ENCODE measurements at regions not wholly inside any gene's neighbourhood (a gene's known extent, or its start where the extent isn't known, plus 50 kb on each side); places are given as distances from the start of the nearest gene placed in this dataset.
A peak's percentile ranks its signal among the peaks of the same experiment; 100 is the strongest.

DNA sequence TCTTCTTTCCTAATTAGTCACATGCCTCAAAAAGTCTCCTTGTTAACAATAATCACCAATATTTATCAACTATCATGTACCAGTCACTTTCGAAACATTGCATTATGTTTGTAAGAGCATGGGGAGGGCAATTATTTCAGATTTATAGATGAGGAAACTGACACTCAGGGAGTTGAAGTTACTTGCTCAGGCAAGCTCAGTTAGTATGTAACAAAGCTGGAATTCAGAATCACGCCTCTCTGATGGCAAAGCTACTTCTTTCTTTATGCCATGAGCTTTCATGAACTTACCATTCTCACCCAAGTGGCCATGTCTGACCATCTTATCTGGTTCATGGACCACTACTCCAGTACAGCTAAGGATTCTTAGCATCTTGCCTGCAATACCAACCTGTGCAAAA is 183.4 kb upstream of the TANK start:
- no peak for DNase-seq

DNA sequence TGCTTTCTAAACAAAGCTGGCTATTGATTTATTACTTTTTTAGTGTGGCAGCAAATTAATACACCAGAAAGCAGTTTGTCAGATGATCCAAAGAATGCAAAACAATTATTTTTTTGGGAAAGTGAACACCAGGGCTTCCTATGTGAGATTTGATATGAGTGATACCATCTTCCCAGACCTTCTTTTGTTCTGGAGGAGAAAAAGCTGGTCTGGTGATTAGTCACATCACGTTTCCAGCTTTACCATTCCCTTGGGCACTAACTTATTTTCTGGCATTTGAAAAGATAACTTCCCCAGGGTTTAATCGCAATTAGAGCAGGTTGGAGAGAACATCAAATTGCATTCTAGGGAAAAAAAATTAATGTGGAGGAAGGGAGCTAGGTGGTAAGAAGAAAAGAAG is 182.9 kb upstream of the TANK start:
- no peak for DNase-seq

DNA sequence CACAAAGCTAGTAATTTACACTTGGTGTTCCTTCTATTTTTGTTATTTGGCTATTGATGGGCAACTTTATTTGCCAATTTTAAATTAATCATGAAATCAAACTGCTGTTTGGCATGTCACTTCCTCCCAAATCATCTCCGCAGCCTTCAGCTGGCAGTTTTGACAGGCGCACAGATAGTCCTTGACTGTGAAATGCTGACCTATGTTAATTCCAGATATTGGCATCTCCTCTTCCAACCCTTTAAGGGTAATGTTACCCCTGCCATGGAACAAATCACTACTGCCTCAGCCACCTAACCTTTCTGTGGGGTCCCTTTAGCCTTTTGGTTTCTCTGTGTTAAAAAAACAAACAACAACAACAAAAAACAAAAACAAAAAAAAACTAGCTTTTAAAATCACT is 182.4 kb upstream of the TANK start:
- no peak for DNase-seq

DNA sequence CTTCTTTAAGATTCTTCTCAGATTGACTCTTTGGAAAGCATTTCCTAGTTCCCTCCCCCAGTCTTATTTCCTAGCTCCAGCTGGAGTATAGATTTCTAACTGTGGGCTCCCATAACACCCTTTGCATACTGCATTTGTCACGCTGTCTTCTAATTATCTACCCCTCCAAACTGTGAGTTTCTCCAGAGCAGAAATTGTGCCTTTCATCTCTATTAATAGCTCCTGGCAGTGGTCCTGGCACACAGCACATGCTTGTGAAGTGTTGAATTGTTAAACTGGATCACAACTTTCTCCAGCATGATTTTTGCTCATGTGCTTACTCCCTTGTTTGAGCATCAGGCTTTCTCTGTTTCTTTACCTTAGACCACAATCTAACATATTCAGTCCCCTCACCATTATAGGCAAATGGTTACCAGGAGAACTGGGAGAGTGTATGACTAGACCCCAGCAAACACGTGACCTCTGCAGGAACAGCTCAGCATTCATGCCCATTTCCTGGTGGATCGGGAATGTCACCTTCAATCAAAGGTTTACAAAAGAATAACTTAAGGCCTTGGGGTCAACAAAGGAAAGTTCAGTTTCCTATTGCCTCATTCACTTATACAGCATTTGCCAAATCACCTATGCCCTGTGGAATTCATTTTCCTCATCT is 175.7 kb upstream of the TANK start:
- DNase-seq, result no peak

DNA sequence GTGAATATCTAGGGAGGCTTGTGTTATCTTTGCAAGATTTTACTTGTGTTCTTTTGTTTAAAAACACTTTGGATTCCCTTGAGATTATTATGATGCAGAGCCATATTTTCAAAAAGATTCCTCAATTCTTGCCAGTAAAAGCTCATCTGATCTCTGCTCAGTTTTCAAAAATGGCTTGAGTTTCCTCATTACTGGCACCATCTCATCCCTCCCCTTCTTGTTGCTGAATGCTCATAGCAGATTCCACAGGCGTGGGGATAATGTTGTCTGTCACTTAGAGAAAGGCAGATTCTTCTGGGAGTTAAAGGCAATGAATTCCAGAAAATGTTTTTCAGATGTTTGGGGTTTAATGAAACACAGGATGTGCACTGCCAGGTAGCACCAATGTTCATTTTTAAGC is 170.4 kb upstream of the TANK start:
- DNase-seq, result no peak

DNA sequence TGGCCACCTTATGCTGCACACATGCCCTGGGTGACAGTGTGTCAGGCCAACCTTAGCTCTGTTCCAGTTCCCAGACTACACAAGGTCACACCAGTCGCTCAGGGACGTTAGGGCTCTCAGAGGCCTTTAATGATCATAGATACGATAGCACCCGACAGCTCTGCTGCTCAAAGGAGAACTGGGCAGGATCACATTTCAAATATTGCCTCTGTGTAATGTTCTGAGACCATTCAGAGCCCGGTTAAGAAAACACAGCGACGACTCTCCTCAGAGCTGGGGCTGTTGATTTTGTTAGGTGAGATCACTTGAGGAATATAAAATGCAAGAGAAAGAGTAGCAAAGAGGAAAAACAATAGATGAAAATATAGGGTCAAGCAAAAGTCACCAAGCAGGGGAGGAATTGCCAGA is 166.6 kb upstream of the TANK start:
- no peak for DNase-seq

DNA sequence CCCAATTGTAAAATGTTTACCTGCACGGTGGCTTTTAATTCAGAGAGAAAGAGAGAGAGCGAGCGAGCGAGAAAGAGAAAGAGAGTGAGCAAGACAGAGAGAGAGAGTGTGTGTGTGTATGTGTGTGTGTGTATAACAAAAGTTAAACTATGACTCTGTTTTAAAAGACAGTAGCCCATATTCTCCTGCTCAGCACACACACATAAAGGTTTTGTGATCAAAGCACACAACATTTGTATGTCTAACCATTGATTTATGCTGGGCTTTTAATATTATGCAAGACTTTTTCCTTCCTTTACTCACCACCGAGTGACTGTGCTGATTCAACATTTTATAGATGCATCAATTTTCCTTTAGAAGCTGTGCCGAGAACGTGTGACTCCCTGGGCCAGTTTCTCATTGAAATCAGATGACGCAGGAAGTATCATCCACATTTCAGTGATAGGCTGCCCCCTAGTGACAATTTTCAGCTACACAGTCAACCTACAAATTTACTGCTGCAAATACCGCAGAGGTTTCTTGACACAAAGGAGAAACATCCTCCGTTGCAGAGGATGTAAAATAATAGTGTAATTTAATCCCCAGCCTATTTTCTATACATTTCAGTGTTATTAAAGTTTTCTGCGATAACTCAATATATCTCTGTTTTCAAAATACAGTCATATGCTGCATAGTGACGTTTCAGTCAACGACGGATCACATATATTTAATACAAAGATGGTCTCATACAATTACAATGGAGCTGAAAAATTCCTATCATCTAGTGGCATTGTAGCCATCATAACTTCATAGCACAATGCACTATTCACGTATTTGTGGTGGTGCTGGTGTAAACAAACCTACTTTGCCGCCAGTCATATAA is 165.9 kb upstream of the TANK start:
- peak; percentile 89 for DNase-seq

DNA sequence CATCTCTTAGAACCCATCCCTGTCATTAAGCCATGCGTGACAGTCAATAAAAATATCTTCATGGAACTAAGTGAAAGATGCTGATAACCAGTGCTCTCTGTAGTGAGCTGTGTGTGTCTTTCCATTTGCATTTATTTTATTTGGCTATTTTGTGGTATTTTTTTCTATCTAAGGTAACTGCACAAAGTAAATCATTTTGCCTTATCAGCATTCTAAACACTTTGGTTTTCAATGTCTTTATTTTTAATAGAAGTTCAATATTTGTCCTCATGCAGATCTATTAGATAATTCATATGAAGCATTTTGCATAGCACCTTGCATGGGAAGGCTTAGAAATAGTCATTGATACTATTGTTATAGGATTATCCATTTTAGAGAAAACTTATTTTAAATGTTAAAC is 163.6 kb upstream of the TANK start:
- no peak for DNase-seq

DNA sequence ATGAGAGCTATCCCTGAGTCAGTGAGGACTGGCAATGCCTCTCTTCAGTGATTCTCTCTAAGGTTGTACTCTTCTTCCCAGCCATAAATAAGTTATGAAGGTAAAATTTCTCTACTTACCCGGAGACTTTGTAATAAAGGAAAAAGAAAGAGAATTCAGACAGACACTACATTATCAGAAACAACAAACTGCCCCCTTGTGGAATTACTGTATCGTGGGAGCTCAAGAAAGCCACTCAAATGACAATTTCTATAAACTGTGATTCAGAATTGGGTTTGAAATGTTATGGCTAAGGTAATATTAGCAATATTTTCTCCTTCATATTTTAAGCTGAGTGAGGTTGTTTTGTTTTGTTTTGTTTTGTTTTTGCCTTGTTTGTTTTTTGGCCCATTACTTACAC is 155.8 kb upstream of the TANK start:
- peak; percentile 28 for DNase-seq

DNA sequence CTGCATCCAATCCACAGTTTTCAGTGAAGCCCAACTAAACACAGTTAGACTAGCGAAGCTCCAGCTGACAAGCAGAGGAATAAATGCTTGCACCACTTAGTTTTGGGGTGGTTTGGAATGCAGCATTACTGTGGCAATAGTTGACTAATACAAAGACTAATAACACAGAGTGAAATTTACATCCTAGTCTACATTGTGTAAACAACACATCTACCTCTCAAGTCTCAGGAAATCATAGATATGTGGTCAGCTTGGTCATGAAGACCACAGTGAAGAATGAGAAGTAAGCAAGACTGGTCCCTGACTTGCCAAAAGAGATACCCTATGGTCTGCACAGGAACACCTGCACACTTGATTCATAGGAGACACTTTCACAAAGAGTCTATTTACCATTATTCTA is 155.1 kb upstream of the TANK start:
- DNase-seq, result no peak

DNA sequence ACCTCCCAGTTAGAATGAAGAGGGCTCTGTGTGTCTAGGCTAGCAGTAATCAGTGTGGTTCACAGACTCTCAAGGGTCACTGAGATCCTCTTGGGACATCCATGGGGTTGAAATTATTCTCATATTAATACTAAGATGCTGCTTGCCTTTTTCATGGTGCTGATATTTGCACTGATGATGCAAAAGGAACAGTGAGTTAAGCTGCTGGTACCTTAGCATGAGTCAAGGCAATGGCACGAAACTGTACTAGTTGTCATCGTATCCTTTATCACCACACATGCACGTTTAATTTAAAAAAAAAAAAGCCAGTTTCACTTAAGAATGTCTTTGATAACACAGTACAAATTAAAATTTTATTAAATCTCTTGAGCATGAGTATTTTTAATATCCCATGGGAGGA is 151.9 kb upstream of the TANK start:
- DNase-seq, result no peak

DNA sequence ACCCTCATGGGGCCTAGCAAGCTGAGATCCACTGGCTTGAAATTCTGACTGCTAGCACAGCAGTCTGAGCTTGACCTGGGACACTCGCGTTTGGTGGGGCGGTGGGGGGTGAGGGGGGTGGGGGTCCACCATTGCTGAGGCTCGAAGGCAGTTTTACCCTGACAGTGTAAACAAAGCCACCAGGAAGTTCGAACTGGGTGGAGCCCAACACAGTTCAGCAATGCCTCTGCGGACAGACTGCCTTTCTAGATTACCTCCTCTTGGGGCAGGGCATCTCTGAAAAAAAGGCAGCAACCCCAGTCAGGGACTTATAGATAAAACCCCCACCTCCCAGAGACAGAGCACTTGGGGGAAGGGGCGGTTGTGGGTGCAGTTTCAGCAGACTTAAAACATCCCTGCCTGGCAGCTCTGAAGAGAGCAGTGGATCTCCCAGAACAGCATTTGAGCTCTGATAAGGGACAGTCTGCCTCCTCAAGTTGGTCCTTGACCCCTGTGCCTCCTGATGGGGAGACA is 149.7 kb upstream of the TANK start:
- peak; percentile 78 for DNase-seq

DNA sequence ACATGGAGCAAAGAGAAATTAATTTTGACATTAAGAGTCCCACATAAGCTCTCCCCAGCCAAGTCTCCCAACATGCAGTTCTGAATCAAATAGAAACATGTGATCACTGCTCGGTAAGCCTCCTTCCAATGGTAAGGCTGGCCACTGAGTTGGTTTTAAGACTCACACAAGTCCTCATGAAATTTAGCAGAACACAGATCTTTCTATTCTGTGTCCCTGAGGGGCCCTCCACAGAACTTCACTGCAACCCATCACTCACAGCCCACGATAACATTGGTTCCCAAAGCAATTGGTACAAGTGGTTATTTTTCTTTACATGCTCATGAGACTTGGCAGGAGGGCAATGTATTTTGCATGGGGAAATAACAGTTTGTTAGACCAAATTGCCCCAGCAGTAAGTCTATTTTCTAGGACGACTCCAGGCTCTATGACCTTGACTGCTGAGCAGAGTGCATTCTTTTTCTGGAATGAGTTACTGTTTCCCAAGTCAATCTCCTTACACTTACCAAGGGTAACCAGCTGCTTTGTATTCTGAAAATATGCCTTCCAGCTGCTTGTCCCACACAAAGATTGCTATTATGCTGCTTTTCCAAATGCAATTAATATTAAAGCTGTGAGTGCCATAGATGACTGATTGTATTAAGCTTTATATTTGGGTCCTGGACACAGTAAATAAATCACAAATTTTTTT is 142.3 kb upstream of the TANK start:
- no peak for DNase-seq

DNA sequence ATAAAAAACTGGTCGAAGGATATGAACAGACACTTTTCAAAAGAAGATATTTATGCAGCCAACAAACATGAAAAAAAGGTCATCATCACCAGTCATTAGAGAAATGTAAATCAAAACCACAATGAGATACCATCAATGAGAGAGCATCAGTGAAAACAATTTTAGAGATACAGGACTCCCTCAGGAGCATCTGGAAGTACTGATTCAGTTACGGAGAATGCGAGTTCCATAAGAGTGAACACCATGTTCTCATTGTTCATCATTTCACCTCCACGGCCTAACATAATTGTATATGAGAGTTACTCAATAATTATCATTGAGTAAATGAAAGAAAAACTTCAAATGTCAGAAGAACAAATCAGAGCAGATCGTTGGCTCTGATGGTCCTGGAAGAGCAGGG is 140.9 kb upstream of the TANK start:
- no peak for DNase-seq

DNA sequence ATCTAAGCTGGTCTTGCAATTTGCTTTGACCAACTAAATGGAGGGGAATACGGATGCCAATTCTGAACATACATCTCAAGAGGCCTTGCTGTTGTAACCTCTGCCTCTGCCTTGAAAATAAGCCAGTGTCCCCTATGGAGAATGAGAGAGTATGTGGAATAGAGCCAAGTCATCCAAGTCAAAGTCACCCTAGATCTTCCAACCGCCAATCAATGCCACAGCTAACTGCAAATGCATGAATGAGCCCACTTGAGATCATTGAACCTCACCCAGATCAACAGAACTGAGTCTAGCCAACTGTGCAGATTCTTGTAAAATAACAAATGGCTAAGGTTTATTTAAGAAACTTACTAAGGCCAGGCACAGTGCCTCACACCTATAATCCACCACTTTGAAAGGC is 139.8 kb upstream of the TANK start:
- no peak for DNase-seq

DNA sequence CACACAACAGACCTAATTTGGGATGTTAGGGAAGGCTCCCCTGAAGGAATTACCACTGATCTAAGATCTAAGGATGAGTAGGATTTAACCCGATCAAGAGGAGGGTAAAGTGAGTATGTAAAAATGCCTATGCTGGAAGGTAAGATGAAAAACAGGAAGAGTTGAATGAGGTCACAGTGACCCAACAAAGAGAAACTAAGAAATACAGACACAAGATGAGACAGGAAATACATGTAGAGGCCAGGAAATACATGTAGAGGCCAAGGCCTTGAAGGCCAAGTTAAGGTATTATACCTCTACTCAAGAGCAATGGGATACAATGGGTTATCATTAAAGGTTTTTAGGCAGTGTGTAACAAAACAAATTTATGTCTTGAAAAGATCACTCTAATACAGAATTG is 131.6 kb upstream of the TANK start:
- DNase-seq, result no peak

DNA sequence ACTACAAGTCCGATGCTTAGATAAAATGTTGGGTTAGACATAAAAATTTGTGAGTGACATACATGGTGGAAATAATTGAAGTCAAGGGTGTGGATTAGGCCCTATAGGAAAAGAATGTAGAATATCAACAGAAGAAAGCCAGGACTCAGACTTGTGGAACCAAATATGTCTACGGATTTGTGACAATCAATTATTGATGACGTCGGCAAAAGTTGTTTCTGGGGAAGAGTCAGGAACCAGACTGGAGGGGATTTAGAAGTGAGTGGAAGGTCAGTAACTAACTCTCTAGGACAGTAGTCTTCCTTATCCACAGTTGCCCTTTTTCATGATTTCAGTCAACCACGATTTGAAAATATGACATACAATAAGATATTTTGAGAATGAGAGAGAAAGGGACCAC is 130.9 kb upstream of the TANK start:
- DNase-seq, result no peak

DNA sequence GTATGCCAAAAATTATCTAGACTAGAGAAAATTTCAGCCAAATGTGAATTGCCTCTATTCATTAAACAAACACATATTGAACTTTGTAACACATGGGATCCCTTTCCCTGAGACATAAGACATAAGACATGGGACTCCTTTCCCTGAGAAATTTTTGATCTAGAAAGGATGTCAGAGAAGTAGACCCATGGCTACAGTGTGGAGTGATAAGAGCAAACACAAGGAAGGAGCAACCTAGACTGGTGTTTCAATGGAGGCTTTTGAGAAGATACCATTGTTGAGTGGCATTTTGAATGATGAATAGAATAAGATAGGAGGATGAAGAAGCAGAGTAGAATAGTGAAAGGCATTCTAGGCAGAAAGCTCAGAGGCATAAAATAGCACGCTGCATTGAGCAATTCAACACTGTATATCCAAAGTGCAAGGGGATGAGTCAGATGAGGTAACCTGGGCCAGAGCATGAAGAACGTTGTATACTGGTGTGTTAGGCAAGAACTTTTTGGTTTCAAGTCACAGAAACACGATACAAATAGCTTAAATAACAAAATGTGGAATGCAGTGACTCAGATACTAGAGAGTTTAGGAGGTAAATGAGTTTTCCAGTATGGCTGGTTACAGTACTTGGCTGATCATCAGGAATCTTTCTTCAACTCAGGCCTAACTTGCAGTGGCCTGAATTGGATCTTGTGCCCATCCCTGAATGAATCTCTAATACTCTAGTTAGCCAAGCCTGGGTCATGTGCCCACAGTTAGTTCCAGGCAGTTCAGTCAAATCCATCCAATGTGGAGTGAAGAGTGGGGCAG is 129.8 kb upstream of the TANK start:
- no peak for DNase-seq

DNA sequence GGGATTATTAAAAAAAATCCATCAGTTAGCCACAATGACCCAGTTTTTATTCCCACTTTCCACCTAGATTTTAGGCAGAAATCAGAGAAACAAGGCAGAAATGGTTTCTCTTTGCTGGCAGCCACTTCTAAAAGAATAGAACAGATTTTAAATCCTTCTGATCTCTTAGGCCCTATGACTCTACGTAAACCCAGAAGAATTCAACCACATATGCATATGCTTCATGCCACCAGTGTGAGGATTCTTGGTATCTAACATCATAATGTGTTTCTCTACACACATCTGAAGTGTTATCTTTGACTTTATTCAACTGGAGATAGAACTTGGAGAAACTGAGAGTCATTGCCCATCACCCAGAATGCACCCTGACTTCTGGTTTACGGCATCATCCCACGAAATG is 128.7 kb upstream of the TANK start:
- no peak for DNase-seq

DNA sequence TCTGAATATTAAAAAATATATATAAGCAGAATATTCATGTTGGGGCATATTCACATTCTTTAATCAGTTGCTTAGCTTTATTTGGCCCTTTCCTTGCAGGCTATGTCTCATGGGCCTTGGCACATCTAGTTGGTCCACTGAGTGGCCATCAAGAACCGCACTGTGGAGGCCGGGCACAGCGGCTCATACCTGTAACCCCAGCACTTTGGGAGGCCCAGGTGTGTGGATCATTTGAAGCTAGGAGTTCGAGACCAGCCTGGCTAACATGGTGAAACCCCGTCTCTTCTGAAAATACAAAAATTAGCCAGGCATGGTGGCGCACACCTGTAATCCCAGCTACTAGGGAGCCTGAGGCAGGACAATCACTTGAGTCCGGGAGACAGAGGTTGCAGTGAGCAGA is 127.6 kb upstream of the TANK start:
- DNase-seq, result no peak

DNA sequence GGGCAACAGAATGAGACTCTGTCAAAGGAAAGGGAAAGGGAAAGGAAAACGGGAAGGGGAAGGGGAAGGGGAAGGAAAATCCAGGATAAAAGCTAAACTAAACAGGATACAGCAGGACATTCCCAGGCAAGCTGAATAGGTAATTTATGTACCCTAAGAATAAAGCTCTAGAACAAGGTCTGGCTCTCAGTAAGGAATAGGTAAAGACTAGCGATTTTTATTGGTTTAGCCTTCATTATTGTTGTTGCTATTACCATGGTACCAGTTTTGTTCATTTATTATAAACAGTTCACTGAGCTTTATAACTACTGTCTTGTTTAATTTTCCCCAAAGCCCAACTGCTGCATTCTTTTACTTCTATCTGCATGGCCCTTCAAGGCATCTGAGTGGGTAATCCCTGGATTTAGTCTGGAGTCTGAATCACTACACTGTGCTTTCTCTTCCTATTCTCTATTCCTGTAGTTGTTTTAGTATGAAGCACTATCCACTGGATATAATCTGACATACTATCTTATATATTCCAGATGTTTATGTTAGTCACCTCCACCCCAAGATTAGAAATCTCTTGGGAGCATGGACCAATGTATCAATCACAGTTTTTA is 127.1 kb upstream of the TANK start:
- DNase-seq, result no peak

DNA sequence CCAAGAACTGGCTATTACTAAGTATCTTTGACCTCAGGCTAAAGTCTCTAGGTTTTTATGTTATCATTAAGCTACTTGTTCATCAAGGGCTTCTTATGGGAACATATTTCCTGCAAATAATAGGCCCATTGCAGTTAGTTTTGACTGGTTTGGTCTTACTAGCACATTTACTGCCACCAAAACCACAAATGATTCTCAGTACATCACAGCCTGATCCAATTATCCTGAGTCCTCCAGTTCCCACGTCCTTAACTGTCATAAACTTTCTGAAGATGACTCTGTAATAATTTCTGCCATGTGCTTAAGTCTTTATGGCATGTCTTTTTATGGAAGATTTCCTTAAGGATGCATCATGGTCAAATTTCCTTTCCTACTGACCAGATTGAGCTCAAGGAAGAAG is 123.3 kb upstream of the TANK start:
- DNase-seq, result no peak

DNA sequence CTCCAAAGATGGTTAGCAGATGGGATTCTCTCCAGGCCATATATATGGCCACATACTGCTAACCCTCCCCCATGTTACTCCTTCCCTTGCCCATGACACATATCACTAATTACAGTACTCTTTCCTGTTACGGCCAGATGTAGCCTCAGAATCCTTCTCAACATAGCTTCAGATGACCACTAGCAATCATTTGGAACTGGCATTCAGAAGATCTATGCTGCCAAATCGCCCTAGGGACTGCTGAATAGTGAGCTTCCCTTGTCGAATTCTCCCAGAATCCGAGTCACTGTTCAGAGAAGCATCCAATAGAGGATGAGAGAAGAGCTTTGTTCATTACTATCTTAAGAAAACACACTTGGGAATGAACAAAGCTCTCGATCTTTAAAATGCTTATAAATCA is 121.2 kb upstream of the TANK start:
- DNase-seq, result no peak

Measured in hematopoietic multipotent progenitor cell treated with erythropoietin and hydrocortisone succinate and interleukin-3 and kit ligand, for 6 days (in vitro differentiated cells).